GM12878 (cell line): ENCODE measurements at regions not wholly inside any gene's neighbourhood (a gene's known extent, or its start where the extent isn't known, plus 50 kb on each side); places are given as distances from the start of the nearest gene placed in this dataset.

Experiments used
- BCLAF1 ChIP-seq: fragments of 450-650 bp; IDR thresholded peaks from 2 replicates; pipeline ENCODE4 v1.6.1; 2017; ENCODE audit warnings: antibody characterized with exemption, mild to moderate bottlenecking, moderate library complexity
- CBFB ChIP-seq: IDR thresholded peaks from 2 replicates; pipeline ENCODE4 v1.6.1; 2016; ENCODE audit warnings: antibody characterized with exemption, low read depth
- CBX3 ChIP-seq: fragments of 200-600 bp; sonication (generic); IDR thresholded peaks from 2 replicates; pipeline ENCODE4 v1.6.1; 2016; ENCODE audit warnings: low read depth, borderline replicate concordance
- CTCF ChIP-seq, 3 experiments: IDR thresholded peaks in 2 of 3; conservative IDR thresholded peaks in 1 of 3; 2 replicates each; pipeline ENCODE4 v1.5.1; 2011; ENCODE audit warnings: low read depth in 3 of 3, low read length in 3 of 3, mild to moderate bottlenecking in 3 of 3, control low read depth in 2 of 3, moderate library complexity in 2 of 3, inconsistent platforms in 1 of 3, mixed read lengths in 1 of 3; ENCODE audit not compliant: control insufficient read depth in 2 of 3, insufficient read depth in 1 of 3; ENCODE audit errors: extremely low read depth in 1 of 3
- ELK1 ChIP-seq: IDR thresholded peaks from 2 replicates; pipeline ENCODE4 v1.6.1; 2012; ENCODE audit warnings: low read depth, low read length, improper control_type of control experiment
- ETV6 ChIP-seq, 2 experiments: fragments of 450-650 bp in 1 of 2; IDR thresholded peaks in 1 of 2; conservative IDR thresholded peaks in 1 of 2; 2 replicates each; pipeline ENCODE4 v1.6.1; 2014; ENCODE audit warnings: antibody characterized with exemption in 1 of 2, borderline replicate concordance in 1 of 2, low read depth in 1 of 2, mild to moderate bottlenecking in 1 of 2, moderate library complexity in 1 of 2
- MAX ChIP-seq: IDR thresholded peaks from 2 replicates; pipeline ENCODE4 v1.6.1; 2012; ENCODE audit warnings: low read depth, low read length, improper control_type of control experiment
- REST ChIP-seq: IDR thresholded peaks from 2 replicates; pipeline ENCODE4 v1.6.1; 2012; ENCODE audit warnings: mild to moderate bottlenecking, low read depth, low read length
- SIX5 ChIP-seq: IDR thresholded peaks from 2 replicates; pipeline ENCODE4 v1.6.1; 2011; ENCODE audit warnings: mild to moderate bottlenecking, low read depth, low read length, moderate library complexity; ENCODE audit not compliant: severe bottlenecking
- SUPT20H ChIP-seq: IDR thresholded peaks from 2 replicates; pipeline ENCODE4 v1.6.1; 2011; ENCODE audit warnings: low read depth, mild to moderate bottlenecking, low read length, moderate library complexity, borderline replicate concordance; ENCODE audit not compliant: control insufficient read depth
- TCF3 ChIP-seq: IDR thresholded peaks from 2 replicates; pipeline ENCODE4 v1.6.1; 2012; ENCODE audit warnings: low read depth, mild to moderate bottlenecking, low read length, borderline replicate concordance; ENCODE audit not compliant: insufficient read depth
- TCF7 ChIP-seq: IDR thresholded peaks from 2 replicates; pipeline ENCODE4 v1.6.1; 2014; ENCODE audit warnings: antibody characterized with exemption, borderline replicate concordance
- ZNF207 ChIP-seq: fragments of 450-650 bp; IDR thresholded peaks from 2 replicates; pipeline ENCODE4 v1.6.1; 2014; ENCODE audit warnings: antibody characterized with exemption, mild to moderate bottlenecking, borderline replicate concordance

GRCh38 chr17:73952082-73952479 is 251.4 kb upstream of the RPL38 start:
- TF ChIP-seq CBFB (no peak), BCLAF1 (no peak), CTCF (IDR thresholded peaks at IDR 0.05 in 2 of 3, conservative IDR thresholded peaks at IDR 0.05 in 1 of 3; ENCODE audit: control insufficient read depth in 2 of 3, extremely low read depth in 1 of 3, insufficient read depth in 1 of 3, low read depth in 3 of 3, low read length in 3 of 3) (no peak), CBX3 (no peak), ZNF207 (no peak), TCF7 (no peak), MAX (no peak), TCF3 (no peak), ELK1 (no peak), ETV6 (conservative IDR thresholded peaks at IDR 0.05 in 1 of 2, IDR thresholded peaks at IDR 0.05 in 1 of 2; ENCODE audit: borderline replicate concordance in 1 of 2, low read depth in 1 of 2) (no peak), SUPT20H (no peak), REST (no peak), SIX5 (no peak)
